ENCODE measurements at regions not wholly inside any gene's neighbourhood (a gene's known extent, or its start where the extent isn't known, plus 50 kb on each side); places are given as distances from the start of the nearest gene placed in this dataset.
"Not testable (repeated sequence)": the region's sequence is repeated elsewhere in the genome, so short reads cannot be mapped to it uniquely, and the experiment has no call there.

GRCh38 chr13:85995788-85996418 is 196.7 kb upstream of the SLITRK6 start:
- Mint-ChIP-seq H3K36me3 (no peaks in the 10 kb centered on the region), H3K9me3 (peaks cover 0 to 4% (median 0%) of the 10 kb centered on the region in 3 donors), H3K27me3 (no peaks in the 10 kb centered on the region), H3K4me1 (no peaks in the 10 kb centered on the region), H3K4me3 (no peak overlapping the region), H3K27ac (no peak overlapping the region)

GRCh38 chr13:85993567-85993966 is 194.3 kb upstream of the SLITRK6 start:
- Mint-ChIP-seq H3K27ac (no peak overlapping the region), H3K4me3 (no peak overlapping the region), H3K27me3 (no peaks in the 10 kb centered on the region), H3K4me1 (peaks cover 0 to 2% (median 0%) of the 10 kb centered on the region in 3 donors), H3K36me3 (no peaks in the 10 kb centered on the region), H3K9me3 (peaks cover 0 to 7% (median 2%) of the 10 kb centered on the region in 3 donors)

DNA sequence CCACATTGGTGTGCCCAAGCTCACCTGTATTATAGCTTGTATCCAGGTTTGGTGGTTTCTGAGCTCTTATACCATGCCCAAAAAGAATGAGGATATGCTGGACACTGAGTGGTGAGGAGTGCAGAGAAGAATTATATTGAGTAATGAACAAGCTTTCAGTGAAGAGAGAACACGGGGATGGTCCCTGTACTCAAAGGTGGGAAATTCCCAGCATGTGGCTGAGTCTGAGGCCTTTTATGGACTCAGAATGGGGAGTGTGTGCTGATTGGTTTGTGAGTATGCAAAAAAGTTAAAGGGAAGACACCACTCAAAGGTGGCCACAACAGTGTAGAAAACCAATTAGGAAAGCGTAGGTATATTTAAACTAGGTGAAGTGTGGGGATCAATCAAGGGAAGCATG is 191.2 kb upstream of the SLITRK6 start:
- H3K4me3 Mint-ChIP-seq = no peak overlapping the region
- no peaks in the 10 kb centered on the region for H3K27me3 Mint-ChIP-seq
- H3K36me3 Mint-ChIP-seq = no peaks in the 10 kb centered on the region
- H3K27ac Mint-ChIP-seq = no peak overlapping the region
- peaks cover 0 to 2% (median 0%) of the 10 kb centered on the region in 3 donors for H3K4me1 Mint-ChIP-seq
- H3K9me3 Mint-ChIP-seq = peaks cover 0 to 14% (median 4%) of the 10 kb centered on the region in 3 donors

DNA sequence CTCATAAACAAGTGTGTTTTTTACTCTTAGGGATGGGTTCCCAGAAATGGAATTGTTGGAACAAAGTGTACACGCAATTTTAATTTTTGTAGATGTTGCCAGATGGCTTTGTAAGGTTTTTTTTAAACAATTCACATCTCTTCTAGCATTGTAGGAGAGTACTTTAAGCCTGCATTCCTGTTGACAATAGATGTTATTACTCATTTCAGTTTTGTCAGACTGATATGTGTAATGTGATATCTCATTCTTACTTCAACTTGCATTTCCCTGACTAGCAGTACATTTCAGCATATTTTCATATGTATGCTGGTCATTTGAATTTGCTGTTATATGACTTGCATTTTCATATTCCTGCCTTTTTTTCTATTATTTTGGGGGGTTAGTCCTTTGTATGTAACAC is 186.6 kb upstream of the SLITRK6 start:
- H3K4me3 Mint-ChIP-seq = no peak overlapping the region
- H3K27ac Mint-ChIP-seq = no peak overlapping the region
- peaks cover 0 to 15% (median 7%) of the 10 kb centered on the region in 3 donors for H3K9me3 Mint-ChIP-seq

GRCh38 chr13:85982102-85982501 is 182.9 kb upstream of the SLITRK6 start:
- Mint-ChIP-seq H3K4me1 (no peaks in the 10 kb centered on the region), H3K27ac (no peak overlapping the region), H3K9me3 (peaks cover 0 to 16% (median 4%) of the 10 kb centered on the region in 3 donors), H3K36me3 (no peaks in the 10 kb centered on the region), H3K27me3 (no peaks in the 10 kb centered on the region), H3K4me3 (no peak overlapping the region)

More for the DNA sequence above, 186.6 kb upstream of the SLITRK6 start:
- H3K4me1 Mint-ChIP-seq = peaks cover 0 to 2% (median 0%) of the 10 kb centered on the region in 3 donors
- no peaks in the 10 kb centered on the region for H3K27me3 Mint-ChIP-seq
- H3K36me3 Mint-ChIP-seq = no peaks in the 10 kb centered on the region

GRCh38 chr13:85980447-85980846 is 181.2 kb upstream of the SLITRK6 start:
- not testable (repeated sequence) for H3K27ac Mint-ChIP-seq, H3K36me3 Mint-ChIP-seq, H3K4me3 Mint-ChIP-seq, H3K4me1 Mint-ChIP-seq, H3K27me3 Mint-ChIP-seq
- peaks cover 0 to 13% (median 4%) of the 10 kb centered on the region in 3 donors for H3K9me3 Mint-ChIP-seq

- Mint-ChIP-seq H3K27me3 (no peaks in the 10 kb centered on the region), H3K4me3 (peak overlapping the region in 1 of 4 donors; percentile 34), H3K4me1 (no peaks in the 10 kb centered on the region), H3K27ac (no peak overlapping the region), H3K9me3 (peaks cover 0 to 16% (median 1%) of the 10 kb centered on the region in 3 donors), H3K36me3 (peaks cover 2% of the 10 kb centered on the region)
These were observed 177.0 kb upstream of the SLITRK6 start for GRCh38 chr13:85976242-85976641.

- Mint-ChIP-seq H3K4me1 (no peaks in the 10 kb centered on the region), H3K9me3 (peaks cover 0 to 12% (median 1%) of the 10 kb centered on the region in 3 donors), H3K27me3 (no peaks in the 10 kb centered on the region), H3K27ac (no peak overlapping the region), H3K36me3 (peaks cover 2% of the 10 kb centered on the region), H3K4me3 (peak overlapping the region in 1 of 4 donors; percentile 22)
These were observed 175.6 kb upstream of the SLITRK6 start for GRCh38 chr13:85974608-85975366.

- H3K9me3 Mint-ChIP-seq = peaks cover 2 to 13% (median 4%) of the 10 kb centered on the region in 3 donors
- no peaks in the 10 kb centered on the region for H3K4me1 Mint-ChIP-seq
- peaks cover 2% of the 10 kb centered on the region for H3K36me3 Mint-ChIP-seq
- no peak overlapping the region for H3K27ac Mint-ChIP-seq
- H3K27me3 Mint-ChIP-seq = no peaks in the 10 kb centered on the region
- H3K4me3 Mint-ChIP-seq = no peak overlapping the region
These were observed 171.5 kb upstream of the SLITRK6 start for GRCh38 chr13:85970727-85971126.

DNA sequence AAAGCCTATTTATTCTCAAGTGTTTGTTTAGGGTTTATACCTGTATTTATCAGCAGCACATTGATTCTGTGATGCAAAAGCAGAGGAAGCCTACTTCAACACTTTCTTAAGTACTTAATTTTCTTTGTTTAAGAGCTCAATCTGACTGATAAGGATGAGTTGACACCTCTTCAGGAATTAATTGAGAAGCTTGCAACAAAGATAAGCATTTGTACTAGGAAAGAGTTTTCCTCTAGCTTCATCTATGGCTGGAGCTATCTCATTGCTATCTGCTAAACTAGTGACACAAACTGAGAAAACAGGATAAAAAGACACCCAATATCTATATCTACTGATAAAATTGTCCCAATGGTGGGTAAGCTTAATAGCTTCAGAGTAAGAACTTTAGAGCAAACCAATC is 170.1 kb upstream of the SLITRK6 start:
- no peaks in the 10 kb centered on the region for H3K27me3 Mint-ChIP-seq
- no peak overlapping the region for H3K27ac Mint-ChIP-seq
- peaks cover 2% of the 10 kb centered on the region for H3K36me3 Mint-ChIP-seq
- H3K4me3 Mint-ChIP-seq = no peak overlapping the region
- peaks cover 2 to 17% (median 5%) of the 10 kb centered on the region in 3 donors for H3K9me3 Mint-ChIP-seq
- H3K4me1 Mint-ChIP-seq = no peaks in the 10 kb centered on the region

DNA sequence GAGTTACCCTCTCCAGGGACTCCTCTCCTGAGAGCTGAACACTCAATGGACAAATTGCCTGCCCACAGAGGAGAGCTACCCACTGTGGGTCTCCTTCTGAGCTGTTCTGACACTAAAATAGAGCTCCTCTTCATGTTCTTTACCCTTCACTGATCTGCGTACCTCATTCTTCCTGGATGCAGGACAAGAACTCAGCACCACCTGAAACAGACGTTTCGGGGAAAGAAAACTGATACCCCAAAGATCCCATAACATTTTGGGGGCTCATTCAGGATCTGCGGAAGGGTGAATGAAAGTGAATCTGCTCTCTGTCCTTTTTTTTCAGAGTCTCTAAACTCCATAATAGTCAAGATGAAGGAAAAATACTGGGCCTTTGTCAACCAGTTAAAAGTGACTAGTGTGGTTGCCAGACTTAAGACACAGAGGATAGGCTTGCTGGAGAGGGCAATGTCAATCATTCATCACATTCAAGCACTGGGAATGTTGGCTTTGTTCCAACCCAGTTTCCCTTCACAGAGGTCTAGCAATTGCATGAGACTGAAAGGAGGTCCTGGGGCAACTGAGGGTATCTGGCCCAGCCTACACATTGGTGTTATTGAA is 136.7 kb upstream of the SLITRK6 start:
- H3K4me3 Mint-ChIP-seq = no peak overlapping the region
- H3K9me3 Mint-ChIP-seq = peaks cover 6 to 23% (median 11%) of the 10 kb centered on the region in 3 donors

DNA sequence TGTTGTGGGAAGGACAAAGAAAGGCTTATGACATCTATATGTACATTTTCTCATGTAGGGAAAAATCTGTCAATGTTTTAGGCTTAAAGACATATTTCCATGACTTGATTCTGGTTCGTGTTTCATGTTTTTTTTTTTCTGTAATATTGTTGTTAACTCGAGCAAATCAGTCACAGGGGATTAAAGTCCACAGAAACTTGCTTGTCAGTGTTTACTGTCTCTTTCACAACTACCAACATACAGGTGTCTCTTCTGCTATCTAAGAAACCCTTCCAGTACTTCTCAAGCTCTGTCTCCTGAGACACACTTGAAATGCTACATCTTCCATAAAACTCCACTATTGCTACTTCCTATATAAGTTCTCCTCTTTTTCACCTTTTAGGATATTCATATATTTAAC is 130.9 kb upstream of the SLITRK6 start:
- H3K27me3 Mint-ChIP-seq = no peaks in the 10 kb centered on the region
- H3K9me3 Mint-ChIP-seq = peaks cover 4 to 18% (median 11%) of the 10 kb centered on the region in 3 donors
- H3K4me3 Mint-ChIP-seq = no peak overlapping the region
- H3K27ac Mint-ChIP-seq = no peak overlapping the region
- H3K4me1 Mint-ChIP-seq = no peaks in the 10 kb centered on the region
- H3K36me3 Mint-ChIP-seq = no peaks in the 10 kb centered on the region

More for the DNA sequence above, 136.7 kb upstream of the SLITRK6 start:
- no peaks in the 10 kb centered on the region for H3K27me3 Mint-ChIP-seq
- H3K36me3 Mint-ChIP-seq = no peaks in the 10 kb centered on the region
- peaks cover 0 to 2% (median 0%) of the 10 kb centered on the region in 3 donors for H3K4me1 Mint-ChIP-seq
- H3K27ac Mint-ChIP-seq = no peak overlapping the region

DNA sequence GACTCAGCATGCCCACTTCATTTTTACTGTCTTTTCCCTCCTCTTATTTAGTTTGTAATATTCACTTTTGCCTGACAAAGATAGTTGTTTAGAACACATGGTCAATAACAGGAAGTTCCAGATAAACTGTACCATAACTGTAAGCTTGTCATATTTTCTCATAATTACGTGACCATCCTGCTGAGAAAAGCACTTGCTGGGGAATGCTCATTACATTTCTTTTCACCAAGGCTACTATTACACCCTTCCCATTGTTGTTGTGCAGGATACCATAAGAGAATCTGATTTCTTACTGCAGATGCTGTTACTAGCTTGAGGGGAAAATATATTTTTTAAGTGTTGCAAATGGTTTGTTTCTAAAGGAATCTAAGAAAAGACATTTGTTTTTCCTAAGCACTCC is 111.7 kb upstream of the SLITRK6 start:
- Mint-ChIP-seq H3K4me1 (no peaks in the 10 kb centered on the region), H3K4me3 (no peak overlapping the region), H3K9me3 (peaks cover 4 to 24% (median 6%) of the 10 kb centered on the region in 3 donors), H3K27ac (no peak overlapping the region), H3K36me3 (no peaks in the 10 kb centered on the region), H3K27me3 (no peaks in the 10 kb centered on the region)

- Mint-ChIP-seq H3K9me3 (peaks cover 0 to 16% (median 2%) of the 10 kb centered on the region in 3 donors), H3K4me1 (no peaks in the 10 kb centered on the region), H3K36me3 (no peaks in the 10 kb centered on the region)
These were observed 101.3 kb upstream of the SLITRK6 start for GRCh38 chr13:85900521-85900920.

More at GRCh38 chr13:85900521-85900920, 101.3 kb upstream of the SLITRK6 start:
- H3K27me3 Mint-ChIP-seq = no peaks in the 10 kb centered on the region
- H3K4me3 Mint-ChIP-seq = no peak overlapping the region
- no peak overlapping the region for H3K27ac Mint-ChIP-seq

All from IgD-negative memory B cell (primary cell).